ENCODE measurements at regions not wholly inside any gene's neighbourhood (a gene's known extent, or its start where the extent isn't known, plus 50 kb on each side); places are given as distances from the start of the nearest gene placed in this dataset.

GRCh38 chr14:38862366-38862765, 240.7 kb downstream of the SEC23A start:
- Histone ChIP-seq H3K27ac (no peak overlapping the region), H3K4me1 (ENCODE audit: control insufficient read depth in 1 of 2, low read depth in 2 of 2) (no peaks in the 10 kb centered on the region), H3K36me3 (no peaks in the 10 kb centered on the region), H3K9me3 (no peaks in the 10 kb centered on the region), H3K4me3 (no peak overlapping the region), H3K27me3 (replicated peaks; ENCODE audit: insufficient read depth) (no peaks in the 10 kb centered on the region)
- TF ChIP-seq CTCF (IDR thresholded peaks at IDR 0.05): no peak
- DNase-seq (ENCODE audit: low spot score) (no peak), ATAC-seq (ENCODE audit: insufficient number of reproducible peaks, low FRiP score, low read depth) (no peak)

GRCh38 chr14:38860530-38860929, 242.5 kb downstream of the SEC23A start:
- TF ChIP-seq CTCF (IDR thresholded peaks at IDR 0.05): no peak
- DNase-seq (ENCODE audit: low spot score): no peak

DNA sequence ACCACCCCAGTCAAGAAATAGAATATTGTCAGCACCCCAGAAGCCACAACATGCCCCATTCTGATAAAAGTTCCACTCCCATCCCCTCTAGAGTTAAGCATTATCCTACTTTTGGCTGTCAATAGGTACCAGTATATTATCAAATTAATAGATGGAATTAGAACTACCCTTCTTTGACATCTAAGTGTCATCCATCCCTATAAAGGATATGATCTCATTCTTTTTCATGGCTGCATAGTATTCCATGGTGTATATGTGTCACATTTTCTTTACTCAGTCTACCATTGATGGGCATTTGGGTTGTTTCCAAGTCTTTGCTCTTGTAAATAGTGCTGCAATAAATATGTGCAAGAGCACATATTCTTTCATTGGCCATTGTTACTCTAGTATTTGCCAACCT, 246.2 kb downstream of the SEC23A start:
- ATAC-seq (ENCODE audit: insufficient number of reproducible peaks, low FRiP score, low read depth): no peak
- Histone ChIP-seq H3K9me3 (no peaks in the 10 kb centered on the region), H3K27ac (no peak overlapping the region), H3K27me3 (replicated peaks; ENCODE audit: insufficient read depth) (no peaks in the 10 kb centered on the region), H3K4me3 (no peak overlapping the region), H3K4me1 (ENCODE audit: control insufficient read depth in 1 of 2, low read depth in 2 of 2) (no peaks in the 10 kb centered on the region), H3K36me3 (no peaks in the 10 kb centered on the region)
- no peak for DNase-seq (ENCODE audit: low spot score)
- no peak for TF ChIP-seq CTCF (IDR thresholded peaks at IDR 0.05)

More at GRCh38 chr14:38860530-38860929, 242.5 kb downstream of the SEC23A start:
- no peaks in the 10 kb centered on the region for H3K9me3 ChIP-seq
- H3K27me3 ChIP-seq (replicated peaks; ENCODE audit: insufficient read depth): no peaks in the 10 kb centered on the region
- H3K4me1 ChIP-seq (ENCODE audit: control insufficient read depth in 1 of 2, low read depth in 2 of 2): no peaks in the 10 kb centered on the region
- H3K27ac ChIP-seq: no peak overlapping the region
- ATAC-seq (ENCODE audit: insufficient number of reproducible peaks, low FRiP score, low read depth): no peak
- no peaks in the 10 kb centered on the region for H3K36me3 ChIP-seq
- no peak overlapping the region for H3K4me3 ChIP-seq

GRCh38 chr14:38855513-38855912, 247.5 kb downstream of the SEC23A start:
- no peaks in the 10 kb centered on the region for H3K27me3 ChIP-seq (replicated peaks; ENCODE audit: insufficient read depth)
- no peaks in the 10 kb centered on the region for H3K9me3 ChIP-seq
- H3K36me3 ChIP-seq: no peaks in the 10 kb centered on the region
- H3K4me3 ChIP-seq: no peak overlapping the region
- H3K4me1 ChIP-seq (ENCODE audit: control insufficient read depth in 1 of 2, low read depth in 2 of 2): no peaks in the 10 kb centered on the region
- no peak overlapping the region for H3K27ac ChIP-seq
- no peak for ATAC-seq (ENCODE audit: insufficient number of reproducible peaks, low FRiP score, low read depth)
- no peak for TF ChIP-seq CTCF (IDR thresholded peaks at IDR 0.05)
- no peak for DNase-seq (ENCODE audit: low spot score)

- TF ChIP-seq CTCF (IDR thresholded peaks at IDR 0.05): no peak
- no peaks in the 10 kb centered on the region for H3K9me3 ChIP-seq
- DNase-seq (ENCODE audit: low spot score): no peak
- H3K4me1 ChIP-seq (ENCODE audit: control insufficient read depth in 1 of 2, low read depth in 2 of 2): no peaks in the 10 kb centered on the region
- no peaks in the 10 kb centered on the region for H3K36me3 ChIP-seq
- no peaks in the 10 kb centered on the region for H3K27me3 ChIP-seq (replicated peaks; ENCODE audit: insufficient read depth)
- no peak overlapping the region for H3K4me3 ChIP-seq
- H3K27ac ChIP-seq: no peak overlapping the region
- no peak for ATAC-seq (ENCODE audit: insufficient number of reproducible peaks, low FRiP score, low read depth)
These were observed 251.9 kb downstream of the SEC23A start for GRCh38 chr14:38851111-38851510.
